H1 (cell line): ENCODE measurements at regions not wholly inside any gene's neighbourhood (a gene's known extent, or its start where the extent isn't known, plus 50 kb on each side); places are given as distances from the start of the nearest gene placed in this dataset.

Experiments
- CTCF ChIA-PET: fragments of 300-600 bp; sonication (Branson Sonifier 250); formaldehyde crosslinking; loops from one replicate; lab custom pipeline; 2021; ENCODE audit not compliant: partially characterized antibody; lab: Charles Lee
- POLR2A ChIA-PET: fragments of 300-600 bp; sonication (Branson Sonifier 250); formaldehyde crosslinking; loops from one replicate; lab custom pipeline; 2021; ENCODE audit warnings: inconsistent platforms; ENCODE audit not compliant: partially characterized antibody; lab: Charles Lee
- DNase-seq, 2 experiments: peaks; one replicate each; pipeline versions ENCODE4 v3.0.0 to v3.0.0-alpha.2; 2010 to 2022; ENCODE audit warnings: low spot score in 2 of 2, low read depth in 1 of 2, mixed read lengths in 1 of 2
- FAIRE-seq: peaks from 2 replicates; lab custom pipeline; 2011; peaks lifted over from hg19 to GRCh38; lab: Jason Lieb, UNC
- H2AFZ ChIP-seq: 2 replicates; pipeline ENCODE4 v1.8.1; 2012; ENCODE audit warnings: low read length, inconsistent platforms
- H2AK5ac ChIP-seq: 2 replicates; pipeline ENCODE4 v1.6.1; 2013; ENCODE audit warnings: low read depth, low read length
- H2BK120ac ChIP-seq: replicated peaks from 2 replicates; pipeline ENCODE3; 2013; ENCODE audit warnings: low read depth, low read length, inconsistent platforms
- H2BK12ac ChIP-seq: 2 replicates; pipeline ENCODE4 v1.6.1; 2013; ENCODE audit warnings: low read depth, low read length
- H2BK15ac ChIP-seq: 2 replicates; pipeline ENCODE4 v1.6.1; 2013; ENCODE audit warnings: low read length
- H2BK20ac ChIP-seq: 2 replicates; pipeline ENCODE4 v1.6.1; 2013; ENCODE audit warnings: low read length
- H2BK5ac ChIP-seq: 2 replicates; pipeline ENCODE4 v1.6.1; 2013; ENCODE audit warnings: low read depth, low read length
- H3K14ac ChIP-seq: 2 replicates; pipeline ENCODE4 v1.6.1; 2013; ENCODE audit warnings: inconsistent platforms; ENCODE audit not compliant: insufficient read length
- H3K18ac ChIP-seq: 2 replicates; pipeline ENCODE4 v1.6.1; 2013; ENCODE audit warnings: low read length; ENCODE audit errors: extremely low read depth
- H3K23ac ChIP-seq: 2 replicates; pipeline ENCODE4 v1.6.1; 2013; ENCODE audit warnings: inconsistent platforms; ENCODE audit not compliant: insufficient read length
- H3K23me2 ChIP-seq: 2 replicates; pipeline ENCODE4 v1.6.1; 2013; ENCODE audit warnings: low read depth, low read length
- H3K27ac ChIP-seq: 2 replicates; pipeline ENCODE4 v1.6.1; 2011; ENCODE audit warnings: low read depth, low read length, inconsistent platforms
- H3K27me3 ChIP-seq, 4 experiments: replicated peaks in 1 of 4; 1 replicate in 1 of 4; 2 replicates in 3 of 4; pipeline versions ENCODE4 v1.6.1 to v1.8.1; 2011 to 2013; ENCODE audit warnings: low read length in 3 of 4, mild to moderate bottlenecking in 3 of 4, inconsistent platforms in 2 of 4, mixed read lengths in 2 of 4, moderate library complexity in 1 of 4; ENCODE audit not compliant: control insufficient read depth in 3 of 4, insufficient read depth in 3 of 4; ENCODE audit errors: extremely low read depth in 1 of 4
- H3K36me3 ChIP-seq, 4 experiments: 2 replicates each; pipeline versions ENCODE4 v1.6.1 to v1.8.1; 2011 to 2013; ENCODE audit warnings: mild to moderate bottlenecking in 4 of 4, low read length in 3 of 4, moderate library complexity in 2 of 4, control low read depth in 1 of 4, inconsistent platforms in 1 of 4; ENCODE audit not compliant: insufficient read depth in 4 of 4, control insufficient read depth in 2 of 4
- H3K4ac ChIP-seq: replicated peaks from 2 replicates; pipeline ENCODE3; 2013; ENCODE audit warnings: low read length, low read depth, mixed read lengths, inconsistent platforms; ENCODE audit not compliant: insufficient read length
- H3K4me1 ChIP-seq, 4 experiments: replicated peaks in 1 of 4; 1 replicate in 1 of 4; 2 replicates in 3 of 4; pipeline versions ENCODE4 v1.6.1 to v1.8.1; 2011 to 2013; ENCODE audit warnings: low read length in 3 of 4, inconsistent platforms in 2 of 4, mixed read lengths in 1 of 4; ENCODE audit not compliant: insufficient read depth in 4 of 4, control insufficient read depth in 3 of 4
- H3K4me2 ChIP-seq, 2 experiments: 2 replicates each; pipeline versions ENCODE4 v1.6.1 to v1.8.1; 2011 to 2013; ENCODE audit warnings: low read depth in 2 of 2, low read length in 2 of 2, control low read depth in 1 of 2, inconsistent platforms in 1 of 2, mild to moderate bottlenecking in 1 of 2; ENCODE audit not compliant: insufficient read depth in 1 of 2
- H3K4me3 ChIP-seq, 4 experiments: fragments of 200-600, 300-600 bp in 1 of 4; sonication (generic), shearing (Covaris generic), sonication (Bioruptor Twin) in 1 of 4; 2 replicates each; pipeline versions ENCODE4 v1.5.1 to v1.8.1; 2011 to 2016; ENCODE audit warnings: low read length in 4 of 4, low read depth in 3 of 4, control low read depth in 2 of 4, inconsistent platforms in 2 of 4, mild to moderate bottlenecking in 2 of 4, mixed read lengths in 1 of 4, moderate library complexity in 1 of 4; ENCODE audit not compliant: insufficient read depth in 2 of 4; ENCODE audit errors: extremely low read depth in 1 of 4
- H3K56ac ChIP-seq: replicated peaks from 2 replicates; pipeline ENCODE3; 2013; ENCODE audit warnings: low read depth, mild to moderate bottlenecking, mixed read lengths, low read length, inconsistent platforms; ENCODE audit not compliant: insufficient read length
- H3K79me1 ChIP-seq: 2 replicates; pipeline ENCODE4 v1.6.1; 2013; ENCODE audit warnings: low read depth, low read length, control low read depth
- H3K79me2 ChIP-seq, 2 experiments: 2 replicates each; pipeline versions ENCODE4 v1.6.1 to v1.8.1; 2012 to 2013; ENCODE audit warnings: low read length in 2 of 2, mild to moderate bottlenecking in 2 of 2, inconsistent platforms in 1 of 2; ENCODE audit not compliant: insufficient read depth in 2 of 2, control insufficient read depth in 1 of 2
- H3K9ac ChIP-seq, 4 experiments: replicated peaks in 1 of 4; 1 replicate in 1 of 4; 2 replicates in 3 of 4; pipeline versions ENCODE4 v1.6.1 to v1.8.1; 2011 to 2013; ENCODE audit warnings: low read depth in 3 of 4, low read length in 3 of 4, control low read depth in 2 of 4, mild to moderate bottlenecking in 2 of 4, moderate library complexity in 2 of 4, inconsistent platforms in 1 of 4; ENCODE audit errors: extremely low read depth in 1 of 4
- H3K9me3 ChIP-seq, 2 experiments: 2 replicates each; pipeline versions ENCODE4 v1.6.1 to v1.8.1; 2012 to 2013; ENCODE audit warnings: mild to moderate bottlenecking in 2 of 2, moderate library complexity in 2 of 2, control low read depth in 1 of 2, inconsistent platforms in 1 of 2, low read depth in 1 of 2, low read length in 1 of 2, mixed read lengths in 1 of 2; ENCODE audit not compliant: insufficient read depth in 2 of 2
- H4K20me1 ChIP-seq, 2 experiments: replicated peaks in 1 of 2; 2 replicates each; pipeline versions ENCODE3 to v1.8.1; 2011 to 2013; ENCODE audit warnings: inconsistent platforms in 2 of 2, low read length in 2 of 2, mild to moderate bottlenecking in 1 of 2; ENCODE audit not compliant: insufficient read depth in 2 of 2, control insufficient read depth in 1 of 2
- H4K5ac ChIP-seq: 2 replicates; pipeline ENCODE4 v1.6.1; 2013; ENCODE audit warnings: low read length, low read depth, mixed read lengths, inconsistent platforms; ENCODE audit not compliant: insufficient read length
- H4K8ac ChIP-seq: 2 replicates; pipeline ENCODE4 v1.8.0; 2013; ENCODE audit warnings: mild to moderate bottlenecking, moderate library complexity, low read length, inconsistent platforms; ENCODE audit not compliant: insufficient read depth; ENCODE audit errors: extremely low read depth
- H4K91ac ChIP-seq: replicated peaks from 2 replicates; pipeline ENCODE3; 2013; ENCODE audit warnings: low read length, mixed read lengths, inconsistent platforms; ENCODE audit not compliant: insufficient read length
- JUN ChIP-seq: IDR thresholded peaks from 2 replicates; pipeline ENCODE4 v1.6.1; 2011; ENCODE audit warnings: low read depth, mild to moderate bottlenecking, improper control_type of control experiment, low read length
- POLR2A ChIP-seq, 2 experiments: IDR thresholded peaks; 1 replicate in 1 of 2; 2 replicates in 1 of 2; pipeline ENCODE4 v1.6.1; 2011; ENCODE audit warnings: low read depth in 2 of 2, low read length in 2 of 2, mild to moderate bottlenecking in 2 of 2; ENCODE audit errors: control extremely low read depth in 1 of 2
- POLR2AphosphoS5 ChIP-seq: IDR thresholded peaks from 2 replicates; pipeline ENCODE4 v1.6.1; 2011; ENCODE audit warnings: low read depth, low read length
- POU5F1 ChIP-seq: IDR thresholded peaks from 2 replicates; pipeline ENCODE4 v1.6.1; 2011; ENCODE audit warnings: low read depth, mild to moderate bottlenecking, low read length, moderate library complexity
- RFX5 ChIP-seq: IDR thresholded peaks from 2 replicates; pipeline ENCODE4 v1.6.1; 2011; ENCODE audit warnings: low read depth, low read length, improper control_type of control experiment, borderline replicate concordance
- SIN3A ChIP-seq, 2 experiments: IDR thresholded peaks in 1 of 2; conservative IDR thresholded peaks in 1 of 2; 2 replicates each; pipeline ENCODE4 v1.6.1; 2011 to 2012; ENCODE audit warnings: low read length in 2 of 2, improper control_type of control experiment in 1 of 2, low read depth in 1 of 2, mild to moderate bottlenecking in 1 of 2
- SRF ChIP-seq: IDR thresholded peaks from 2 replicates; pipeline ENCODE4 v1.6.1; 2011; ENCODE audit warnings: mild to moderate bottlenecking, low read depth, low read length, moderate library complexity
- TBP ChIP-seq: IDR thresholded peaks from 2 replicates; pipeline ENCODE4 v1.6.1; 2011; ENCODE audit warnings: low read depth, low read length, improper control_type of control experiment
- TCF12 ChIP-seq: IDR thresholded peaks from 2 replicates; pipeline ENCODE4 v1.6.1; 2011; ENCODE audit warnings: low read depth, mild to moderate bottlenecking, low read length
- WGBS, 2 experiments: shearing (Covaris generic) in 1 of 2; methylation state at CpG; one replicate each; pipeline versions ENCODE4 v1.1.6 to v1.1.7; 2013 to 2015; ENCODE audit warnings: low lambda C conversion rate in 2 of 2, mixed read lengths in 2 of 2, inconsistent platforms in 1 of 2, low coverage in 1 of 2, missing lambda C conversion rate in 1 of 2; ENCODE audit not compliant: insufficient replicate concordance in 2 of 2, insufficient coverage in 1 of 2, insufficient read length in 1 of 2; ENCODE audit errors: extremely low coverage in 1 of 2, missing lambda C conversion rate in 1 of 2; 5-methylcytosine and 5-hydroxymethylcytosine counted together

DNA sequence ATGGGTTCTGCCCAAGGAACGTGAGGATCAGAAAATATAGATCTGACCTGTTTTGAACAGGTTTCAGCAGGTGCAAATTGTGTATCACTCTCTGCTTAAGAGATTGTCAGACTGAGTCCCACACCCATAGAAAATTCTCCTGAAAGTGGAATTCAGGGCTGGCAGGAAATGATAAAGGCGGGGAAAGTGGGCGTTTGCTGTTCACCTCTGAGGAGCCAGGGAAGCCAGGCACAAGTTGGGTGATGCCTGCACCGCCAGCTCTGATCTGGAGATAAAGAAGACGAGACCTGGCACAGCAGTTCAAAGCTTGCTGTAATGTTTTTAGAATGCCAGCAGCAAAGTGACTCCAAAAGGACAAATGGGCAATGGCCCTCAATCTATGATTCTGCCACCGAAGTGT lies 356.5 kb upstream of the SOX5 start:
- CTCF ChIA-PET, result interaction anchor here (1.2 kb wide), 1 partner anchor 9 kb away, joined by 3 read pairs; no protein-coding TSS in a partner anchor

More for the DNA sequence above, 356.5 kb upstream of the SOX5 start:
- H3K23ac ChIP-seq, result no peak overlapping the region
- H3K14ac ChIP-seq, result no peak overlapping the region
- no peaks in the 10 kb centered on the region for H3K79me2 ChIP-seq
- DNase-seq (no peak), FAIRE-seq (no peak)
- no peak overlapping the region for H4K8ac ChIP-seq
- no peaks in the 10 kb centered on the region for H3K27me3 ChIP-seq
- TF ChIP-seq POU5F1 (no peak), TCF12 (no peak), SRF (no peak), POLR2AphosphoS5 (no peak), POLR2A (IDR thresholded peaks at IDR 0.05; ENCODE audit: control extremely low read depth in 1 of 2, low read depth in 2 of 2, low read length in 2 of 2) (no peak), SIN3A (conservative IDR thresholded peaks at IDR 0.05 in 1 of 2, IDR thresholded peaks at IDR 0.05 in 1 of 2; ENCODE audit: low read depth in 1 of 2, low read length in 2 of 2) (no peak), JUN (no peak), TBP (no peak), RFX5 (no peak)
- no peak overlapping the region for H3K4me2 ChIP-seq
- no peak overlapping the region for H3K56ac ChIP-seq
- H4K5ac ChIP-seq, result no peak overlapping the region
- no peak overlapping the region for H3K4me3 ChIP-seq
- no peak overlapping the region for H3K9ac ChIP-seq
- H2AK5ac ChIP-seq, result no peak overlapping the region
- H2BK120ac ChIP-seq, result no peak overlapping the region
- H2AFZ ChIP-seq, result no peak overlapping the region
- POLR2A ChIA-PET, result interaction anchor here (1.2 kb wide), 1 partner anchor 18 kb away, joined by 3 read pairs; no protein-coding TSS in a partner anchor
- no peaks in the 10 kb centered on the region for H3K79me1 ChIP-seq
- H2BK15ac ChIP-seq, result no peak overlapping the region
- H3K27ac ChIP-seq, result no peak overlapping the region
- no peak overlapping the region for H2BK5ac ChIP-seq
- H3K36me3 ChIP-seq, result no peaks in the 10 kb centered on the region
- H3K18ac ChIP-seq, result no peak overlapping the region
- H2BK12ac ChIP-seq, result no peak overlapping the region
- no peak overlapping the region for H3K4ac ChIP-seq
- no peaks in the 10 kb centered on the region for H3K9me3 ChIP-seq
- H2BK20ac ChIP-seq, result no peak overlapping the region
- no peak overlapping the region for H4K91ac ChIP-seq
- 91% methylated on average over 6 of the region's 6 CpGs; no CpG with 5 or more reads in 1 of the 2 experiments for WGBS, 2 experiments
- H3K4me1 ChIP-seq, result peaks cover 2 to 14% (median 10%) of the 10 kb centered on the region in 4 experiments
- no peaks in the 10 kb centered on the region for H4K20me1 ChIP-seq
- no peaks in the 10 kb centered on the region for H3K23me2 ChIP-seq
